GM20000 (cell line): ENCODE measurements at regions not wholly inside any gene's neighbourhood (a gene's known extent, or its start where the extent isn't known, plus 50 kb on each side); places are given as distances from the start of the nearest gene placed in this dataset.

Experiments
- DNase-seq: peaks from one replicate; pipeline ENCODE4 v3.0.0; 2012; ENCODE audit warnings: low spot score
- TF ChIP-seq, protein P1 (sequence below): IDR thresholded peaks from 2 replicates; pipeline ENCODE4 v1.5.1; 2012; ENCODE audit warnings: mild to moderate bottlenecking, control low read depth; ENCODE audit errors: extremely low read depth, missing control alignments

DNA sequence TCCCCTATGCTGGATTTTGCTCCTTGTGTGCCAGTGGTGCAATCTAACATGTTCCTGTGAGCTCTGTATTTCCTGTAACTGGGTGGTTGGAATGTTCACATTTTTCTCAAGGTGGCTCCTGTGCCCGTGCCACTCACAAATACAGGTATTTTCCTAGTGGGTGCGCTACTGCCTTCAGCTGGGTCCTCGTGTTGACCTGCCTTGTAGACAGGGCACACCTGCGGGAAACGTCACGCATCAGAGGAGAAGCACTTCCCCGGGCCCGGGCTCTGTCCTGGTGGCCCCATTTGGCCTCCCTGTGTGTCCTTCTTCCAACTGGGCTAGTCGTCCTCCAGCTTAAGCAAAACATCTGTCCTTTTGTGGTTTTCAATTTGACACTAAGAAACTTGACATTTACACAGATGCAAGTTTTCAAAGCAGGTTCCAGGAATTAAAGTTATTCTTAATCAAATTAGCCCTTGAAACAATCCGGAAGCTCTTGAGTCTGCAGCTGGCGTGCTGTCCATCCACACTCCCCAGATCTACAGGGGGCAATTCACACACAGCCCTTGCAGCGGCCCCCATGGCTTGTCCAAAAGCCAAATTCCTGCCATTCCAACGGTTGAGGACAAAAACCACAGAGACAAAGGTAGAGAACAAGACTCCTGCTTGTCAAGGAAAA, 275.1 kb downstream of the CDC5L start:
- DNase-seq: no peak
- TF ChIP-seq, protein P1, sequence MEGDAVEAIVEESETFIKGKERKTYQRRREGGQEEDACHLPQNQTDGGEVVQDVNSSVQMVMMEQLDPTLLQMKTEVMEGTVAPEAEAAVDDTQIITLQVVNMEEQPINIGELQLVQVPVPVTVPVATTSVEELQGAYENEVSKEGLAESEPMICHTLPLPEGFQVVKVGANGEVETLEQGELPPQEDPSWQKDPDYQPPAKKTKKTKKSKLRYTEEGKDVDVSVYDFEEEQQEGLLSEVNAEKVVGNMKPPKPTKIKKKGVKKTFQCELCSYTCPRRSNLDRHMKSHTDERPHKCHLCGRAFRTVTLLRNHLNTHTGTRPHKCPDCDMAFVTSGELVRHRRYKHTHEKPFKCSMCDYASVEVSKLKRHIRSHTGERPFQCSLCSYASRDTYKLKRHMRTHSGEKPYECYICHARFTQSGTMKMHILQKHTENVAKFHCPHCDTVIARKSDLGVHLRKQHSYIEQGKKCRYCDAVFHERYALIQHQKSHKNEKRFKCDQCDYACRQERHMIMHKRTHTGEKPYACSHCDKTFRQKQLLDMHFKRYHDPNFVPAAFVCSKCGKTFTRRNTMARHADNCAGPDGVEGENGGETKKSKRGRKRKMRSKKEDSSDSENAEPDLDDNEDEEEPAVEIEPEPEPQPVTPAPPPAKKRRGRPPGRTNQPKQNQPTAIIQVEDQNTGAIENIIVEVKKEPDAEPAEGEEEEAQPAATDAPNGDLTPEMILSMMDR: no peak

- DNase-seq: no peak
- TF ChIP-seq, protein P1: no peak
Measured at GRCh38 chr6:44663860-44664634, 276.5 kb downstream of the CDC5L start.

DNA sequence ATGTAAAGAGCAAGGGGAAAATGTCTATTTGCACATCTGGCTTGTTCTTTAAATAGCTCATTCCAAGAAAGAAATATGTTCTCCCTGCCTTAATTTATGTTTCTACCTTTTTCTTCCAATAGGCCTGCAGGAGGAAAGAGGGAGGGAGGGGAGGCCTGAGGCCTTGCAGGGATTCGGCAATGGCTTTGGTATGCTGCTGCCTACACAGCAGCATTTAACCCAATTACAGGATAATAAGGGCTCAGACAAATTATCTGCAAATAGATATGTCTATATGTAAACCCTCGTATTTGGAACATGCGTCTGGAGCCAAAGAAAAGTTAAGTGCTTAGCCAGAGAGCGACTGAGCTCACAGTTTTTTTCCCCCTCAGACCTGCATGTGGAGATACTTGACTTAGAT, 277.2 kb downstream of the CDC5L start:
- TF ChIP-seq, protein P1: no peak
- no peak for DNase-seq

- TF ChIP-seq, protein P1: no peak
- no peak for DNase-seq
Measured at GRCh38 chr6:44665143-44665542, 277.6 kb downstream of the CDC5L start.

DNA sequence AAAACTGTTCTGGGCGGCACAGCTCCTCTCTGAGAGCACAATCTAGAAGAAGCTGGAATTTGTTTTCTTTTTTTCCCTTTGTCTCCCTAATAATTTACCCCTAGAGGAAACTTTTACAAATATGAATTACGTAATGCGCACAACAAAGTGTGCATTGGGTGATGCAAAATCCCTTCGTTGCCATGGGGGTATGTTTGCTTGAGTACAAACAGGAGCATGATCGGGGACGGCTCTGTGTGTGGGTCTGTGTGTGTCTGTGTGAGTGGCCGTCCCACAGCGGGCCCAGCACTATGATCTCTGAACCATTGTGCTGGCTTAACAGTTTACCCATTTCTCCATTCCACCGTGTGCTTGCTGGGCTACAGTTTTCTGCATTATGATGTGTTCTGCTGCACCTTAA, 278.2 kb downstream of the CDC5L start:
- DNase-seq: no peak
- TF ChIP-seq, protein P1: no peak

GRCh38 chr6:44666324-44666723, 278.8 kb downstream of the CDC5L start:
- no peak for DNase-seq
- TF ChIP-seq, protein P1: no peak

GRCh38 chr6:44667226-44667625, 279.7 kb downstream of the CDC5L start:
- DNase-seq: no peak
- TF ChIP-seq, protein P1: no peak
